ENCODE measurements at regions not wholly inside any gene's neighbourhood (a gene's known extent, or its start where the extent isn't known, plus 50 kb on each side); places are given as distances from the start of the nearest gene placed in this dataset.

- no peak for TF ChIP-seq CTCF (IDR thresholded peaks at IDR 0.05)
- no peak for ATAC-seq (ENCODE audit: low FRiP score)
- DNase-seq (ENCODE audit: low spot score) = no peak
These were observed 98.7 kb upstream of the LRFN2 start for GRCh38 chr6:40685862-40686261.

GRCh38 chr6:40681622-40682021, 94.5 kb upstream of the LRFN2 start:
- ATAC-seq (ENCODE audit: low FRiP score) = no peak
- no peak for TF ChIP-seq CTCF (IDR thresholded peaks at IDR 0.05)
- DNase-seq (ENCODE audit: low spot score) = no peak

GRCh38 chr6:40678941-40679340, 91.8 kb upstream of the LRFN2 start:
- DNase-seq (ENCODE audit: low spot score) (no peak), ATAC-seq (ENCODE audit: low FRiP score) (no peak)
- no peak for TF ChIP-seq CTCF (IDR thresholded peaks at IDR 0.05)

GRCh38 chr6:40674170-40674569, 87.0 kb upstream of the LRFN2 start:
- DNase-seq (ENCODE audit: low spot score) (no peak), ATAC-seq (ENCODE audit: low FRiP score) (no peak)
- no peak for TF ChIP-seq CTCF (IDR thresholded peaks at IDR 0.05)

- DNase-seq (ENCODE audit: low spot score) = no peak
- no peak for ATAC-seq (ENCODE audit: low FRiP score)
- no peak for TF ChIP-seq CTCF (IDR thresholded peaks at IDR 0.05)
These were observed 84.9 kb upstream of the LRFN2 start for GRCh38 chr6:40672087-40672486.

- ATAC-seq (ENCODE audit: low FRiP score) (no peak), DNase-seq (ENCODE audit: low spot score) (no peak)
- TF ChIP-seq CTCF (IDR thresholded peaks at IDR 0.05) = no peak
These were observed 84.5 kb upstream of the LRFN2 start for GRCh38 chr6:40671694-40672050.

GRCh38 chr6:40671001-40671693, 84.0 kb upstream of the LRFN2 start:
- TF ChIP-seq CTCF (IDR thresholded peaks at IDR 0.05) = no peak
- no peak for DNase-seq (ENCODE audit: low spot score)
- no peak for ATAC-seq (ENCODE audit: low FRiP score)

Data from omental fat pad (tissue), 3 donors.